ENCODE measurements at regions not wholly inside any gene's neighbourhood (a gene's known extent, or its start where the extent isn't known, plus 50 kb on each side); places are given as distances from the start of the nearest gene placed in this dataset.
A peak's percentile ranks its signal among the peaks of the same experiment; 100 is the strongest.

- Histone ChIP-seq H3K27ac (replicated peaks; ENCODE audit: low read length) (no peak overlapping the region), H3K9me3 (replicated peaks in 1 of 2; ENCODE audit: control insufficient read depth in 2 of 2, insufficient read depth in 1 of 2, low read depth in 1 of 2, low read length in 2 of 2) (no peaks in the 10 kb centered on the region), H3K4me3 (ENCODE audit: low read length in 2 of 2) (no peak overlapping the region), H2BK12ac (ENCODE audit: low read length) (no peak overlapping the region), H2BK5ac (ENCODE audit: low read length) (no peak overlapping the region), H3K18ac (ENCODE audit: low read length) (no peak overlapping the region), H3K14ac (ENCODE audit: low read length) (no peak overlapping the region), H3K9ac (ENCODE audit: low read depth, low read length, poor library complexity) (no peak overlapping the region), H2BK15ac (ENCODE audit: low read length) (no peak overlapping the region), H3K4me2 (ENCODE audit: insufficient read depth, low read length, poor library complexity, severe bottlenecking) (no peak overlapping the region), H2BK120ac (ENCODE audit: low read depth, low read length) (no peak overlapping the region), H3K23ac (ENCODE audit: low read depth, low read length, poor library complexity) (no peak overlapping the region), H3K4me1 (ENCODE audit: control insufficient read depth in 2 of 2, insufficient read depth in 1 of 2, low read depth in 1 of 2, low read length in 2 of 2) (peaks cover 1 to 12% of the 10 kb centered on the region in 2 donors), H3K4ac (ENCODE audit: low read length) (no peak overlapping the region), H2AFZ (ENCODE audit: low read length) (peak overlapping the region; percentile 36), H2AK5ac (ENCODE audit: low read depth, low read length) (no peak overlapping the region), H4K8ac (ENCODE audit: low read depth, low read length) (no peak overlapping the region), H3K27me3 (ENCODE audit: control insufficient read depth in 3 of 3, insufficient read depth in 3 of 3, low read depth in 1 of 3, low read length in 3 of 3) (no peaks in the 10 kb centered on the region), H3K79me1 (ENCODE audit: low read depth, low read length) (no peaks in the 10 kb centered on the region), H4K91ac (ENCODE audit: low read depth, low read length, poor library complexity) (no peak overlapping the region), H3K36me3 (replicated peaks in 1 of 2; ENCODE audit: control insufficient read depth in 2 of 2, insufficient read depth in 2 of 2, low read length in 2 of 2) (no peaks in the 10 kb centered on the region)
- no CpG with 5 or more reads among the region's 1 CpG for WGBS, 2 donors (ENCODE audit: extremely low coverage in 2 of 2, insufficient read length in 2 of 2, insufficient replicate concordance in 1 of 2)
- no peak for DNase-seq (ENCODE audit: low spot score)
Observed at GRCh38 chr2:76268484-76268883, 557.8 kb upstream of the GCFC2 start.

GRCh38 chr2:76257802-76258201, 547.1 kb upstream of the GCFC2 start:
- no peak overlapping the region for H4K91ac ChIP-seq (ENCODE audit: low read depth, low read length, poor library complexity)
- H3K4me1 ChIP-seq (ENCODE audit: control insufficient read depth in 2 of 2, insufficient read depth in 1 of 2, low read depth in 1 of 2, low read length in 2 of 2), result peaks cover 0 to 8% of the 10 kb centered on the region in 2 donors
- no peak overlapping the region for H3K27ac ChIP-seq (replicated peaks; ENCODE audit: low read length)
- H3K23ac ChIP-seq (ENCODE audit: low read depth, low read length, poor library complexity), result no peak overlapping the region
- no peak overlapping the region for H2AFZ ChIP-seq (ENCODE audit: low read length)
- H2BK5ac ChIP-seq (ENCODE audit: low read length), result no peak overlapping the region
- H3K9ac ChIP-seq (ENCODE audit: low read depth, low read length, poor library complexity), result no peak overlapping the region
- no peak overlapping the region for H2BK12ac ChIP-seq (ENCODE audit: low read length)
- H2BK120ac ChIP-seq (ENCODE audit: low read depth, low read length), result no peak overlapping the region
- H3K4ac ChIP-seq (ENCODE audit: low read length), result no peak overlapping the region
- no peak overlapping the region for H2BK15ac ChIP-seq (ENCODE audit: low read length)
- H3K79me1 ChIP-seq (ENCODE audit: low read depth, low read length), result no peaks in the 10 kb centered on the region
- H3K4me3 ChIP-seq (ENCODE audit: low read length in 2 of 2), result no peak overlapping the region
- H2AK5ac ChIP-seq (ENCODE audit: low read depth, low read length), result no peak overlapping the region
- no peak overlapping the region for H4K8ac ChIP-seq (ENCODE audit: low read depth, low read length)
- no peak for DNase-seq (ENCODE audit: low spot score)
- no peaks in the 10 kb centered on the region for H3K9me3 ChIP-seq (replicated peaks in 1 of 2; ENCODE audit: control insufficient read depth in 2 of 2, insufficient read depth in 1 of 2, low read depth in 1 of 2, low read length in 2 of 2)
- H3K36me3 ChIP-seq (replicated peaks in 1 of 2; ENCODE audit: control insufficient read depth in 2 of 2, insufficient read depth in 2 of 2, low read length in 2 of 2), result no peaks in the 10 kb centered on the region
- no peaks in the 10 kb centered on the region for H3K27me3 ChIP-seq (ENCODE audit: control insufficient read depth in 3 of 3, insufficient read depth in 3 of 3, low read depth in 1 of 3, low read length in 3 of 3)
- H3K4me2 ChIP-seq (ENCODE audit: insufficient read depth, low read length, poor library complexity, severe bottlenecking), result no peak overlapping the region
- no peak overlapping the region for H3K18ac ChIP-seq (ENCODE audit: low read length)
- no peak overlapping the region for H3K14ac ChIP-seq (ENCODE audit: low read length)

GRCh38 chr2:76256458-76257088, 545.9 kb upstream of the GCFC2 start:
- peak overlapping the region; percentile 67 for H2AFZ ChIP-seq (ENCODE audit: low read length)
- H3K27me3 ChIP-seq (ENCODE audit: control insufficient read depth in 3 of 3, insufficient read depth in 3 of 3, low read depth in 1 of 3, low read length in 3 of 3), result no peaks in the 10 kb centered on the region
- no CpG with 5 or more reads among the region's 3 CpGs for WGBS, 2 donors (ENCODE audit: extremely low coverage in 2 of 2, insufficient read length in 2 of 2, insufficient replicate concordance in 1 of 2)
- H4K91ac ChIP-seq (ENCODE audit: low read depth, low read length, poor library complexity), result no peak overlapping the region
- H3K14ac ChIP-seq (ENCODE audit: low read length), result no peak overlapping the region
- H2BK15ac ChIP-seq (ENCODE audit: low read length), result no peak overlapping the region
- no peak overlapping the region for H3K4me2 ChIP-seq (ENCODE audit: insufficient read depth, low read length, poor library complexity, severe bottlenecking)
- H2BK12ac ChIP-seq (ENCODE audit: low read length), result no peak overlapping the region
- no peaks in the 10 kb centered on the region for H3K9me3 ChIP-seq (replicated peaks in 1 of 2; ENCODE audit: control insufficient read depth in 2 of 2, insufficient read depth in 1 of 2, low read depth in 1 of 2, low read length in 2 of 2)
- no peaks in the 10 kb centered on the region for H3K79me1 ChIP-seq (ENCODE audit: low read depth, low read length)
- H3K36me3 ChIP-seq (replicated peaks in 1 of 2; ENCODE audit: control insufficient read depth in 2 of 2, insufficient read depth in 2 of 2, low read length in 2 of 2), result no peaks in the 10 kb centered on the region
- H3K23ac ChIP-seq (ENCODE audit: low read depth, low read length, poor library complexity), result no peak overlapping the region
- no peak overlapping the region for H2BK5ac ChIP-seq (ENCODE audit: low read length)
- no peak overlapping the region for H3K27ac ChIP-seq (replicated peaks; ENCODE audit: low read length)
- H3K18ac ChIP-seq (ENCODE audit: low read length), result no peak overlapping the region
- no peak overlapping the region for H3K9ac ChIP-seq (ENCODE audit: low read depth, low read length, poor library complexity)
- H4K8ac ChIP-seq (ENCODE audit: low read depth, low read length), result no peak overlapping the region
- no peak overlapping the region for H3K4me3 ChIP-seq (ENCODE audit: low read length in 2 of 2)
- H2AK5ac ChIP-seq (ENCODE audit: low read depth, low read length), result no peak overlapping the region
- peaks cover 0 to 8% of the 10 kb centered on the region in 2 donors for H3K4me1 ChIP-seq (ENCODE audit: control insufficient read depth in 2 of 2, insufficient read depth in 1 of 2, low read depth in 1 of 2, low read length in 2 of 2)
- DNase-seq (ENCODE audit: low spot score), result no peak
- no peak overlapping the region for H2BK120ac ChIP-seq (ENCODE audit: low read depth, low read length)
- H3K4ac ChIP-seq (ENCODE audit: low read length), result no peak overlapping the region

GRCh38 chr2:76252704-76253103, 542.0 kb upstream of the GCFC2 start:
- no peaks in the 10 kb centered on the region for H3K9me3 ChIP-seq (replicated peaks in 1 of 2; ENCODE audit: control insufficient read depth in 2 of 2, insufficient read depth in 1 of 2, low read depth in 1 of 2, low read length in 2 of 2)
- no peak overlapping the region for H3K14ac ChIP-seq (ENCODE audit: low read length)
- no peak overlapping the region for H2BK120ac ChIP-seq (ENCODE audit: low read depth, low read length)
- H2AFZ ChIP-seq (ENCODE audit: low read length), result no peak overlapping the region
- H3K79me1 ChIP-seq (ENCODE audit: low read depth, low read length), result no peaks in the 10 kb centered on the region
- no peak overlapping the region for H3K4me2 ChIP-seq (ENCODE audit: insufficient read depth, low read length, poor library complexity, severe bottlenecking)
- no peak overlapping the region for H3K4me3 ChIP-seq (ENCODE audit: low read length in 2 of 2)
- no peaks in the 10 kb centered on the region for H3K27me3 ChIP-seq (ENCODE audit: control insufficient read depth in 3 of 3, insufficient read depth in 3 of 3, low read depth in 1 of 3, low read length in 3 of 3)
- no peak overlapping the region for H3K23ac ChIP-seq (ENCODE audit: low read depth, low read length, poor library complexity)
- peaks cover 0 to 5% of the 10 kb centered on the region in 2 donors for H3K4me1 ChIP-seq (ENCODE audit: control insufficient read depth in 2 of 2, insufficient read depth in 1 of 2, low read depth in 1 of 2, low read length in 2 of 2)
- H4K8ac ChIP-seq (ENCODE audit: low read depth, low read length), result no peak overlapping the region
- H2BK12ac ChIP-seq (ENCODE audit: low read length), result no peak overlapping the region
- no peak overlapping the region for H3K4ac ChIP-seq (ENCODE audit: low read length)
- no peak overlapping the region for H3K27ac ChIP-seq (replicated peaks; ENCODE audit: low read length)
- H3K36me3 ChIP-seq (replicated peaks in 1 of 2; ENCODE audit: control insufficient read depth in 2 of 2, insufficient read depth in 2 of 2, low read length in 2 of 2), result no peaks in the 10 kb centered on the region
- H3K9ac ChIP-seq (ENCODE audit: low read depth, low read length, poor library complexity), result no peak overlapping the region
- no CpG with 5 or more reads among the region's 1 CpG for WGBS, 2 donors (ENCODE audit: extremely low coverage in 2 of 2, insufficient read length in 2 of 2, insufficient replicate concordance in 1 of 2)
- no peak overlapping the region for H2BK15ac ChIP-seq (ENCODE audit: low read length)
- no peak for DNase-seq (ENCODE audit: low spot score)
- H2AK5ac ChIP-seq (ENCODE audit: low read depth, low read length), result no peak overlapping the region
- H2BK5ac ChIP-seq (ENCODE audit: low read length), result no peak overlapping the region
- no peak overlapping the region for H3K18ac ChIP-seq (ENCODE audit: low read length)
- H4K91ac ChIP-seq (ENCODE audit: low read depth, low read length, poor library complexity), result no peak overlapping the region

All from neuronal stem cell (in vitro differentiated cells).